Transverse colon (tissue), 4 donors: ENCODE measurements at regions not wholly inside any gene's neighbourhood (a gene's known extent, or its start where the extent isn't known, plus 50 kb on each side); places are given as distances from the start of the nearest gene placed in this dataset.

Experiments
- DNase-seq: peaks from one replicate; pipeline ENCODE4 v3.0.0-alpha.2; 2019
- H3K27ac ChIP-seq, 4 donors: fragments of 200-600 bp; sonication (generic); 2 replicates each; pipeline ENCODE4 v1.5.1; 2016 to 2018; ENCODE audit warnings: inconsistent platforms in 4 of 4
- H3K27me3 ChIP-seq: fragments of 200-600 bp; sonication (generic); 2 replicates; pipeline ENCODE4 v1.5.1; 2017; ENCODE audit warnings: inconsistent platforms
- H3K36me3 ChIP-seq, 4 donors: fragments of 200-600 bp; sonication (generic); 2 replicates each; pipeline ENCODE4 v1.5.1; 2017 to 2019; ENCODE audit warnings: inconsistent platforms in 4 of 4
- H3K4me1 ChIP-seq, 4 donors: fragments of 200-600 bp; sonication (generic); 2 replicates each; pipeline ENCODE4 v1.5.1; 2017 to 2020; ENCODE audit warnings: inconsistent platforms in 4 of 4
- H3K4me3 ChIP-seq, 4 donors: fragments of 200-600 bp; sonication (generic); 1 replicate in 1 of 4; 2 replicates in 3 of 4; pipeline versions ENCODE4 v1.5.1 to v1.6.1; 2017 to 2019; ENCODE audit warnings: inconsistent platforms in 4 of 4
- H3K9me3 ChIP-seq, 2 donors: fragments of 200-600 bp; sonication (generic); 2 replicates each; pipeline ENCODE4 v1.5.1; 2017 to 2019; ENCODE audit warnings: inconsistent platforms in 2 of 2
- EP300 ChIP-seq: sonication (generic); formaldehyde crosslinking; IDR thresholded peaks from one replicate; pipeline ENCODE4 v1.6.1; 2017; ENCODE audit warnings: antibody characterized with exemption, low read depth
- POLR2A ChIP-seq: fragments of 450-650 bp; IDR thresholded peaks from one replicate; pipeline ENCODE4 v1.6.1; 2016; ENCODE audit warnings: antibody characterized with exemption, mild to moderate bottlenecking, moderate library complexity
- POLR2AphosphoS5 ChIP-seq, 3 donors: sonication (generic); formaldehyde crosslinking; IDR thresholded peaks; one replicate each; pipeline ENCODE4 v1.6.1; 2016; ENCODE audit warnings: antibody characterized with exemption in 3 of 3
- whole genome bisulfite sequencing, 2 donors: methylation state at CpG; one replicate each; pipeline ENCODE4 v1.1.5; 2018; ENCODE audit warnings: low coverage in 1 of 2; 5-methylcytosine and 5-hydroxymethylcytosine counted together
- in situ Hi-C, 4 donors: fragments of 200-750 bp; cut with MboI; loops; one replicate each; pipeline versions ENCODE4 v1.15.0 to v1.15.1; 2017; ENCODE audit warnings: low sequenced_read_pairs in 3 of 4, low pct_ligation_motif_present in 1 of 4, low pct_unique_long_range_greater_than_20kb in 1 of 4
- intact Hi-C: fragments of 100-400 bp; cut with DNase I; formaldehyde crosslinking; loops from one replicate; pipeline ENCODE4 v1.15.1; 2023; ENCODE audit warnings: low total_unique reads
- TF ChIP-seq, protein P1 (sequence below), 5 experiments: fragments of 200-600 bp in 3 of 5; fragments of 450-650 bp in 2 of 5; sonication (generic) in 3 of 5; IDR thresholded peaks; 1 replicate in 2 of 5; 2 replicates in 3 of 5; pipeline ENCODE4 v1.5.1; 2016 to 2017; ENCODE audit warnings: antibody characterized with exemption in 5 of 5, inconsistent platforms in 3 of 5, mild to moderate bottlenecking in 2 of 5, moderate library complexity in 1 of 5

DNA sequence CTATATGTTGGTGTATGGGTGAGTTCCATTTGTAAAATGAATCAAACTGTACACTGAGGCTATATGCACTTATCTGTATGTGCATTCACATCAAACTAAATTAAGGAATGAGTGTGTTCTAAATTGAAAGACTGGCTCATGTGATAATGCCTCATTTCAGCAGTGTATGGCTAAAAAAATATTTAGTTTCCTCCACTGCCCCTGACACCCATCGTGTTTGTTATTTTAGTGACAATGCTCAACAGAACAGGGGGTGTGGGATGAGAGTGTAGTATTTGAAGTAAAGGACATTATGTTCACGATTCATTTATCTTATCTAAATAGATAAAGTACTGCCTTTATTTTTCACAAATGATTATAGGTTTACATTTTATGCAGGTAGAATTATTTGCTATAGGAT, 301.1 kb upstream of the ARPP21 start:
- H3K9me3 ChIP-seq: no peaks in the 10 kb centered on the region
- no peaks in the 10 kb centered on the region for H3K27me3 ChIP-seq
- in situ Hi-C loops: no loop called here
- H3K4me3 ChIP-seq: no peak overlapping the region
- DNase-seq: no peak
- no peaks in the 10 kb centered on the region for H3K36me3 ChIP-seq
- H3K27ac ChIP-seq: no peak overlapping the region
- intact Hi-C loops: no loop called here
- TF ChIP-seq, protein P1, sequence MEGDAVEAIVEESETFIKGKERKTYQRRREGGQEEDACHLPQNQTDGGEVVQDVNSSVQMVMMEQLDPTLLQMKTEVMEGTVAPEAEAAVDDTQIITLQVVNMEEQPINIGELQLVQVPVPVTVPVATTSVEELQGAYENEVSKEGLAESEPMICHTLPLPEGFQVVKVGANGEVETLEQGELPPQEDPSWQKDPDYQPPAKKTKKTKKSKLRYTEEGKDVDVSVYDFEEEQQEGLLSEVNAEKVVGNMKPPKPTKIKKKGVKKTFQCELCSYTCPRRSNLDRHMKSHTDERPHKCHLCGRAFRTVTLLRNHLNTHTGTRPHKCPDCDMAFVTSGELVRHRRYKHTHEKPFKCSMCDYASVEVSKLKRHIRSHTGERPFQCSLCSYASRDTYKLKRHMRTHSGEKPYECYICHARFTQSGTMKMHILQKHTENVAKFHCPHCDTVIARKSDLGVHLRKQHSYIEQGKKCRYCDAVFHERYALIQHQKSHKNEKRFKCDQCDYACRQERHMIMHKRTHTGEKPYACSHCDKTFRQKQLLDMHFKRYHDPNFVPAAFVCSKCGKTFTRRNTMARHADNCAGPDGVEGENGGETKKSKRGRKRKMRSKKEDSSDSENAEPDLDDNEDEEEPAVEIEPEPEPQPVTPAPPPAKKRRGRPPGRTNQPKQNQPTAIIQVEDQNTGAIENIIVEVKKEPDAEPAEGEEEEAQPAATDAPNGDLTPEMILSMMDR (IDR thresholded peaks at IDR 0.05): no peak
- TF ChIP-seq EP300: no peak
- TF ChIP-seq POLR2AphosphoS5 (IDR thresholded peaks at IDR 0.05): no peak
- TF ChIP-seq POLR2A: no peak
- 35 to 39% methylated on average over 2 of the region's 2 CpGs for WGBS, 2 donors
- no peaks in the 10 kb centered on the region for H3K4me1 ChIP-seq

DNA sequence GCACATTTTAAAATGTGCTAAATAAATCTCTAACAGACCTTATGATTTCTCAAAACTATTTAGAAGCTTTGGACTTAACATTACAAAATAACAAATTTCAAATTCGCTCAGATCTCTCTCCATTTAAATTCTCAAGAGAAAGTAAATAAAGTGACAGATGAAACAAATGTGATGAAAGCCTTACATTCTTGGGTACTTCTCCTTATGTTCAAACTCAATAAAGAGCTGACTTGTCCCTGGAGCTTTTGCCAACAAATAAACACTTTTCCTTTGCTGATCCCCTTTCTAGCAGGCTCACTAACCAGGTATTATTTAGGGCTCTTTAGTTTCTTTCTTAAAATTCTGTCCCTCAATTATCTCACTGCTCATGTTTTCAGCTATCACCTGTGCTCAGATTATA, 259.1 kb upstream of the ARPP21 start:
- no peaks in the 10 kb centered on the region for H3K4me1 ChIP-seq
- H3K27me3 ChIP-seq: no peaks in the 10 kb centered on the region
- no peaks in the 10 kb centered on the region for H3K9me3 ChIP-seq
- in situ Hi-C loops (no loop called here), intact Hi-C loops (no loop called here)
- no peak for DNase-seq
- H3K27ac ChIP-seq: no peak overlapping the region
- H3K36me3 ChIP-seq: no peaks in the 10 kb centered on the region
- H3K4me3 ChIP-seq: no peak overlapping the region
- 38 to 74% methylated on average over 1 of the region's 1 CpG for WGBS, 2 donors
- TF ChIP-seq, protein P1 (IDR thresholded peaks at IDR 0.05): no peak
- TF ChIP-seq EP300: no peak
- no peak for TF ChIP-seq POLR2AphosphoS5 (IDR thresholded peaks at IDR 0.05)
- no peak for TF ChIP-seq POLR2A

DNA sequence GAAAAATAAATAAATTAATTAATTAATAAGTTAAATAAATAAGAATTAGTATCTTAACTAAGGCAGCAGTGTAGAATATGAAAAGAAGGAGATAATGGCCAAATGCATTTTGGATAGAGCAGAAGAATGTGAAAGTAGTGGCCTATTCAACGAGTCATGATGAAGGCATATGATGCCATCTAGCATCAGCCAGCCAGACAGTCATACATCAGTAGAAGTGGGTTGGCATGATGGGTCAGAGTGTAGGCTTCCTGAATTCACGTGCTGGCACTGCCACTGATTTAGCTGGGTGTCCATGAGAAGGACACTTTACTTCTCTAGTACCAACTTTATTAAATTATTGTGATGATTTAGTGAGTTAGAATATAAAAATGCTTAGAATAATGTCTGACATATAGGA, 256.1 kb upstream of the ARPP21 start:
- intact Hi-C loops: no loop called here
- H3K4me3 ChIP-seq: no peak overlapping the region

DNA sequence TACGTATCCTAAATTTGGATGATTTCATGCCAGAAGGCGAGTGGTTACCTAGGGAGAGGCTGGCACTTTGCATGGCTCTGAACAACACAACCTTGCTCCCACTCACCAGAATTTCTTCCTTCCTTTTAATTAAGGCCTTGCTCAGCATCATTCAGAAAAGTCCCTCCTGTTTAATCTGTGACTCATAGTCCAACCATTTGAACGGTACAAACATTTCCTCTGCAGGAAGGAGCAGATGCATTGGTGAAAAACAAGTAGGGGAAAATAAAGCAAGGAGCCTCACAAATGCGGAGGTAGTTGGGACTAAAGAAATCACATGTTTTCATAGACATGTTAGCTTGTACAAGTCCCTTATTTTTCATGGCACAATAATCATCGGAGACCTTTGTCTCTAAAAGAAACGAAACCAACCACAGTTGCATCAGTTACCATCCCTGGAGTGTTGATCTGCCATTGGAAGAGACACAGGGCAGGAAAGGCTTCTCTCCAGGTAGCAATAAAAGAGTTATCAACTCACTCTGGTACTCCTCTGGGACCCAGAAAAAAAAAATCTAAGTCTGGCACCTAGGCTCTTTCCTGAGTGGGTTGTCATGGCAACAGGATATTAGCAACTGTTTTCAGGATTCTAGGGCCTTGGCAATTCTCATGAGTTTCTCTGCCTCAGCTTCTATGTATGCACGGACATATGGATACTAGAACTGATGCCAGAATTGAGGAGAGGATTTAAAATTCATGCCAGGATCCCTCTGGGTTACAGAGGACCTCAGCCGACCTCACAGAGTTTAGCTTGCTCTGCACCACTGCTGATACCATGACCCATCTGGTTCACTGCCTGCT, 255.4 kb upstream of the ARPP21 start:
- Histone ChIP-seq H3K27ac (no peak overlapping the region), H3K4me3 (no peak overlapping the region), H3K9me3 (no peaks in the 10 kb centered on the region), H3K27me3 (no peaks in the 10 kb centered on the region), H3K4me1 (no peaks in the 10 kb centered on the region), H3K36me3 (no peaks in the 10 kb centered on the region)
- DNase-seq: no peak
- TF ChIP-seq POLR2A (no peak), POLR2AphosphoS5 (IDR thresholded peaks at IDR 0.05) (no peak), EP300 (no peak)
- TF ChIP-seq, protein P1 (IDR thresholded peaks at IDR 0.05): no peak
- WGBS, 2 donors: 62 to 68% methylated on average over 5 to 8 of the region's 8 CpGs
- in situ Hi-C loops: no loop called here
- intact Hi-C loops: no loop called here

More for the DNA sequence above, 256.1 kb upstream of the ARPP21 start:
- H3K27ac ChIP-seq: no peak overlapping the region
- no peaks in the 10 kb centered on the region for H3K27me3 ChIP-seq
- no peak for DNase-seq
- TF ChIP-seq, protein P1 (IDR thresholded peaks at IDR 0.05): no peak
- TF ChIP-seq POLR2A (no peak), EP300 (no peak), POLR2AphosphoS5 (IDR thresholded peaks at IDR 0.05) (no peak)
- H3K9me3 ChIP-seq: no peaks in the 10 kb centered on the region
- in situ Hi-C loops: no loop called here
- 60% methylated on average over 2 of the region's 2 CpGs for WGBS, 2 donors
- H3K4me1 ChIP-seq: no peaks in the 10 kb centered on the region
- H3K36me3 ChIP-seq: no peaks in the 10 kb centered on the region
